CD4-positive, alpha-beta T cell (primary cell): ENCODE measurements at regions not wholly inside any gene's neighbourhood (a gene's known extent, or its start where the extent isn't known, plus 50 kb on each side); places are given as distances from the start of the nearest gene placed in this dataset.

Source experiments
- ATAC-seq: fragments of 200-7000 bp; cut with Tn5 transposase; one replicate; pipeline ENCODE4 v1.10.0; 2022; ENCODE audit warnings: mild to moderate bottlenecking; ENCODE audit not compliant: poor library complexity
- CTCF ChIA-PET: fragments of 350-600 bp; sonication (Branson Sonifier 250); formaldehyde crosslinking; loops from one replicate; lab custom pipeline; 2021; ENCODE audit warnings: antibody characterized with exemption, inconsistent platforms; lab: Charles Lee
- POLR2A ChIA-PET: fragments of 350-600 bp; sonication (Branson Sonifier 250); formaldehyde crosslinking; loops from one replicate; lab custom pipeline; 2021; ENCODE audit warnings: antibody characterized with exemption, inconsistent platforms; lab: Charles Lee
- DNase-seq, 14 experiments: peaks; one replicate each; pipeline ENCODE4 v3.0.0-alpha.2; 2013 to 2020; ENCODE audit warnings: mixed read lengths in 2 of 14
- H3K27ac ChIP-seq, 2 donors: one replicate each; pipeline versions ENCODE4 v1.5.1 to v1.7.0; 2013; ENCODE audit warnings: low read length in 2 of 2, low read depth in 1 of 2, mild to moderate bottlenecking in 1 of 2
- H3K27me3 ChIP-seq, 2 experiments: 1 replicate in 1 of 2; 2 replicates in 1 of 2; pipeline versions ENCODE4 v1.6.1 to v1.7.0; 2013; ENCODE audit warnings: low read length in 2 of 2, control low read depth in 1 of 2, mild to moderate bottlenecking in 1 of 2, moderate library complexity in 1 of 2; ENCODE audit not compliant: insufficient read depth in 2 of 2, control insufficient read depth in 1 of 2
- H3K36me3 ChIP-seq: one replicate; pipeline ENCODE4 v1.6.1; 2013; ENCODE audit warnings: low read length, control low read depth; ENCODE audit not compliant: insufficient read depth
- H3K4me1 ChIP-seq: one replicate; pipeline ENCODE4 v1.6.1; 2013; ENCODE audit warnings: low read length, control low read depth; ENCODE audit not compliant: insufficient read depth
- H3K4me3 ChIP-seq: one replicate; pipeline ENCODE4 v1.5.1; 2013; ENCODE audit warnings: mild to moderate bottlenecking, low read length, moderate library complexity
- H3K9me3 ChIP-seq, 2 experiments: 1 replicate in 1 of 2; 2 replicates in 1 of 2; pipeline versions ENCODE4 v1.6.1 to v1.7.0; 2013; ENCODE audit warnings: low read length in 2 of 2, mild to moderate bottlenecking in 2 of 2, control low read depth in 1 of 2, moderate library complexity in 1 of 2; ENCODE audit not compliant: control insufficient read depth in 1 of 2, insufficient read depth in 1 of 2
- H3K27ac Mint-ChIP-seq: one replicate; pipeline ENCODE4 v1.8.0; 2020; ENCODE audit warnings: mixed read lengths
- H3K27me3 Mint-ChIP-seq: one replicate; pipeline ENCODE4 v1.8.0; 2021; ENCODE audit warnings: mixed read lengths
- H3K36me3 Mint-ChIP-seq: one replicate; pipeline ENCODE4 v1.8.0; 2021; ENCODE audit warnings: low read depth, mixed read lengths
- H3K4me1 Mint-ChIP-seq: one replicate; pipeline ENCODE4 v1.8.0; 2021; ENCODE audit warnings: low read depth, mixed read lengths
- H3K4me3 Mint-ChIP-seq: one replicate; pipeline ENCODE4 v1.8.0; 2020; ENCODE audit warnings: mild to moderate bottlenecking, mixed read lengths
- H3K9me3 Mint-ChIP-seq: one replicate; pipeline ENCODE4 v1.8.0; 2020; ENCODE audit warnings: mixed read lengths
- CTCF ChIP-seq: fragments of 200-600 bp; IDR thresholded peaks from one replicate; pipeline ENCODE4 v1.8.0; 2022; ENCODE audit warnings: antibody characterized with exemption, mild to moderate bottlenecking
- intact Hi-C, 2 experiments: fragments of 100-400 bp; cut with DNase I in 1 of 2; cut with micrococcal nuclease in 1 of 2; formaldehyde crosslinking; loops; one replicate each; pipeline versions ENCODE4 v1.15.1 to v1.9.0; 2023 to 2025; cut with DNase I, micrococcal nuclease

GRCh38 chr7:124667312-124668153, 98.1 kb downstream of the GPR37 start:
- no peak overlapping the region for H3K27ac ChIP-seq
- no peak for DNase-seq
- H3K4me1 Mint-ChIP-seq, result no peaks in the 10 kb centered on the region
- no peaks in the 10 kb centered on the region for H3K9me3 Mint-ChIP-seq
- TF ChIP-seq CTCF, result no peak
- ChIA-PET CTCF (no interaction called here), POLR2A (no interaction called here)
- H3K27me3 ChIP-seq, result no peaks in the 10 kb centered on the region
- no peaks in the 10 kb centered on the region for H3K27me3 Mint-ChIP-seq
- intact Hi-C loops, result loop anchor here in 1 of 2 experiments (10.0 kb wide), 1 partner anchor 63 kb away; no protein-coding TSS in a partner anchor
- no peaks in the 10 kb centered on the region for H3K4me1 ChIP-seq
- H3K36me3 ChIP-seq, result no peaks in the 10 kb centered on the region
- no peak overlapping the region for H3K4me3 Mint-ChIP-seq
- no peak for ATAC-seq
- no peaks in the 10 kb centered on the region for H3K9me3 ChIP-seq
- H3K27ac Mint-ChIP-seq, result no peak overlapping the region
- no peaks in the 10 kb centered on the region for H3K36me3 Mint-ChIP-seq
- no peak overlapping the region for H3K4me3 ChIP-seq

- ChIA-PET CTCF (no interaction called here), POLR2A (no interaction called here)
- Histone ChIP-seq H3K4me3 (no peak overlapping the region), H3K27me3 (no peaks in the 10 kb centered on the region), H3K36me3 (no peaks in the 10 kb centered on the region), H3K4me1 (no peaks in the 10 kb centered on the region), H3K9me3 (no peaks in the 10 kb centered on the region), H3K27ac (no peak overlapping the region)
- no peak overlapping the region for H3K4me3 Mint-ChIP-seq
- H3K4me1 Mint-ChIP-seq, result no peaks in the 10 kb centered on the region
- H3K27ac Mint-ChIP-seq, result no peak overlapping the region
- H3K9me3 Mint-ChIP-seq, result no peaks in the 10 kb centered on the region
- TF ChIP-seq CTCF, result no peak
- H3K36me3 Mint-ChIP-seq, result no peaks in the 10 kb centered on the region
- intact Hi-C loops, result loop anchor here in 1 of 2 experiments (10.0 kb wide), 1 partner anchor 58 kb away; no protein-coding TSS in a partner anchor
- no peak for DNase-seq
- no peaks in the 10 kb centered on the region for H3K27me3 Mint-ChIP-seq
- no peak for ATAC-seq
These were observed 102.7 kb downstream of the GPR37 start for GRCh38 chr7:124662937-124663336.

- POLR2A ChIA-PET, result no interaction called here
- CTCF ChIA-PET, result no interaction called here
- Mint-ChIP-seq H3K27me3 (no peaks in the 10 kb centered on the region), H3K4me3 (no peak overlapping the region), H3K36me3 (no peaks in the 10 kb centered on the region), H3K4me1 (no peaks in the 10 kb centered on the region), H3K27ac (no peak overlapping the region), H3K9me3 (no peaks in the 10 kb centered on the region)
- Histone ChIP-seq H3K27me3 (no peaks in the 10 kb centered on the region), H3K4me3 (no peak overlapping the region), H3K4me1 (no peaks in the 10 kb centered on the region), H3K27ac (no peak overlapping the region), H3K9me3 (no peaks in the 10 kb centered on the region), H3K36me3 (no peaks in the 10 kb centered on the region)
- no peak for ATAC-seq
- no peak for TF ChIP-seq CTCF
- DNase-seq, result no peak
- intact Hi-C loops, result loop anchor here in 1 of 2 experiments (10.0 kb wide), 1 partner anchor 58 kb away; no protein-coding TSS in a partner anchor
These were observed 103.2 kb downstream of the GPR37 start for GRCh38 chr7:124662372-124662771.
